Epithelial cell of proximal tubule (primary cell): ENCODE measurements at regions not wholly inside any gene's neighbourhood (a gene's known extent, or its start where the extent isn't known, plus 50 kb on each side); places are given as distances from the start of the nearest gene placed in this dataset.

Experiments
- DNase-seq: peaks from one replicate; pipeline ENCODE4 v3.0.0-alpha.2; 2011; ENCODE audit warnings: low read depth
- H3K4me3 ChIP-seq: 2 replicates; pipeline ENCODE4 v1.5.1; 2011; ENCODE audit warnings: low read depth, mild to moderate bottlenecking, low read length
- TF ChIP-seq, protein P1 (sequence below): conservative IDR thresholded peaks from 2 replicates; pipeline ENCODE4 v1.5.1; 2012; ENCODE audit warnings: low read depth, mild to moderate bottlenecking, low read length

DNA sequence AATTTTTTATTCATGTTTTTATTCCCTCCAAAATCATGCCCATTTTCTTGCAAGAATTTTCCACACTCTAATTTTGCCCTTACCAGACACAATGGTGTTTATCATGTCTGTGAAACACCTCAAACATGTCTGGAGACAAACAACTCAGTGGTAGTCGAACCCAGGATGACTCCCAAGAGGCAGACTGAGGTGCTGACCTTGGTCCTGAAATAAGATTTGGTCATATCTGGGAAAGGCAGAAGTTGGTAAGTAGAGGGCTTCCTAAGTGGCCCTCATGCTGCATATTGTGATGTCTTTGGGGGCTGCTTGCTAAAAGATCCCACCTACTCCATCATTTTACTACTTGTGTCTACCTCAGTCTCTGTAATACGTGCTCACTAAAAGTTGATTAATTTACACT is 369.4 kb upstream of the ISX start:
- no peak for DNase-seq
- TF ChIP-seq, protein P1, sequence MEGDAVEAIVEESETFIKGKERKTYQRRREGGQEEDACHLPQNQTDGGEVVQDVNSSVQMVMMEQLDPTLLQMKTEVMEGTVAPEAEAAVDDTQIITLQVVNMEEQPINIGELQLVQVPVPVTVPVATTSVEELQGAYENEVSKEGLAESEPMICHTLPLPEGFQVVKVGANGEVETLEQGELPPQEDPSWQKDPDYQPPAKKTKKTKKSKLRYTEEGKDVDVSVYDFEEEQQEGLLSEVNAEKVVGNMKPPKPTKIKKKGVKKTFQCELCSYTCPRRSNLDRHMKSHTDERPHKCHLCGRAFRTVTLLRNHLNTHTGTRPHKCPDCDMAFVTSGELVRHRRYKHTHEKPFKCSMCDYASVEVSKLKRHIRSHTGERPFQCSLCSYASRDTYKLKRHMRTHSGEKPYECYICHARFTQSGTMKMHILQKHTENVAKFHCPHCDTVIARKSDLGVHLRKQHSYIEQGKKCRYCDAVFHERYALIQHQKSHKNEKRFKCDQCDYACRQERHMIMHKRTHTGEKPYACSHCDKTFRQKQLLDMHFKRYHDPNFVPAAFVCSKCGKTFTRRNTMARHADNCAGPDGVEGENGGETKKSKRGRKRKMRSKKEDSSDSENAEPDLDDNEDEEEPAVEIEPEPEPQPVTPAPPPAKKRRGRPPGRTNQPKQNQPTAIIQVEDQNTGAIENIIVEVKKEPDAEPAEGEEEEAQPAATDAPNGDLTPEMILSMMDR: no peak

DNA sequence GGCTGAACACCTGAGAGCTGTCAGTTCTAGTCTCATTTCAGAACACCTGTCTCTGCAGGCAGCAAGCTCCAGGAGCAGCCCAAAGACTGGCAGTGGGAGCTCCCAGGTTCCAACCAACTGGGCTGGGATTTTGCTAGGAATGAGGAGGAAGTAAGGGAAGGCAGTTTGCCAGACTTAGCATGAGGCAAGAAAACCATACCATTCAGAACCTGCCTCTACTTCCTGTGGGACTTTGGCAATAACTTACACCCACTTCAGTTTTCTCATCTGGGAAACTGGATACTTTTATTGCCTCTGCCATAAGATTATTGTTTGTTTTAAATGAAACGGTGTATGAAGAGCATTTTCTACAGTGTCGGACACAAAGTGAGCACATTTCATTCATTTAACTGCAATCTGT is 363.7 kb upstream of the ISX start:
- DNase-seq: no peak
- no peak overlapping the region for H3K4me3 ChIP-seq
- TF ChIP-seq, protein P1: no peak

More for the DNA sequence above, 369.4 kb upstream of the ISX start:
- H3K4me3 ChIP-seq: no peak overlapping the region

DNA sequence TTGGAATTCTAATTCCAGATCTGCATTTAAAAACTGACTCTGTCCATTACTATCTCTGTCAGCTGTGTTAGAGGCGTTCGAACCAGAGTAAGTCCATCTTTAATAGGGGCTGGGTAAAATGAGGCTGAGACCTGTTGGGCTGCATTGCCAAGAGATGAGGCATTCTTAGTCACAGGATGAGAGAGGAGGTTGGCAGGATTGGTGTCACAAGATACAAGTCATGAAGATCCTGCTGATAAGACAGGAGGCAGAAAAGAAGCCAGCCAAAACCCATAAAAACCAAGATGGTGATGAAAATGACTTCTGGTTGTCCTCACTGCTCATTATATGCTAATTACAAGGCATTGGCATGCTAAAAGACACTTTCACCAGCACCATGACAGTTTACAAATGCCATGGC is 356.3 kb upstream of the ISX start:
- DNase-seq: no peak
- H3K4me3 ChIP-seq: no peak overlapping the region
- TF ChIP-seq, protein P1: no peak

DNA sequence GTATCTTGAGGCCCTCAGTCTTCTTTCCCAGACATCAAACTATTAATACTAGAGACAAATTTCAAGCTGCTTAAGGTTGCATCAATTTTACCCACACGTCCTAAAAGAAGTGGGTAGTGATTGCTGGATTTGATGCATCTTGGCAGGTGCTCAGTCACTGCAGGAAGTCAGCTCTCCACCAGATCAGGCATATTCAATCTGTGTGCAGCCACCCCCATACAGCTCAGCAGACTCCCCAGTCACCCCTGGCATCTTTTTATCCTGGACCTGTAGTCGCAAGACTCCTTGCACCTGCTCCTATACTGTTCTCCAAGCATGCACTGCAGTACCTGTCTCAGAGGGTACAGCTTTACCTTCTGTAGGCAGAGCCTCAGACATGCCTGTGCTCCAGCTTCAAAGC is 343.1 kb upstream of the ISX start:
- TF ChIP-seq, protein P1: no peak
- H3K4me3 ChIP-seq: no peak overlapping the region
- DNase-seq: no peak

DNA sequence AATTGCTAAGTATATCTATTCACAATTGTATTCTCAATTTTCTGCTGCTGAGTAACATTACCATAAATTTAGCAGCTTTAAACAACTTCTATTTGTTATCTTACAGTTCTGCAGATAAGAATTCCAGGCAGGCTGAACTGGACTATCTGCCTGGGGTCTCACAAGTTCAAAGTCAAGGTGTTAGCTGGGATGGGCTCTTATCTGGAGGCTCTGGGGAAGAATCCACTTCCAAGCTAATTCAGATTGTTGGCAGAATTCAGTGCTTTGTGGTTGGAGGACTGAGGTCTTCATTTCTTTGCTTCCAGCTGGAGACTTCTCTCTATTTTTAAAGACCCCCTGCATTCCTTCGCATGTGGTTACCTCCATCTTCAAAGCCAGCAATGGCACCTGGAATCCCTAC is 329.9 kb upstream of the ISX start:
- DNase-seq: no peak
- no peak overlapping the region for H3K4me3 ChIP-seq
- TF ChIP-seq, protein P1: no peak

DNA sequence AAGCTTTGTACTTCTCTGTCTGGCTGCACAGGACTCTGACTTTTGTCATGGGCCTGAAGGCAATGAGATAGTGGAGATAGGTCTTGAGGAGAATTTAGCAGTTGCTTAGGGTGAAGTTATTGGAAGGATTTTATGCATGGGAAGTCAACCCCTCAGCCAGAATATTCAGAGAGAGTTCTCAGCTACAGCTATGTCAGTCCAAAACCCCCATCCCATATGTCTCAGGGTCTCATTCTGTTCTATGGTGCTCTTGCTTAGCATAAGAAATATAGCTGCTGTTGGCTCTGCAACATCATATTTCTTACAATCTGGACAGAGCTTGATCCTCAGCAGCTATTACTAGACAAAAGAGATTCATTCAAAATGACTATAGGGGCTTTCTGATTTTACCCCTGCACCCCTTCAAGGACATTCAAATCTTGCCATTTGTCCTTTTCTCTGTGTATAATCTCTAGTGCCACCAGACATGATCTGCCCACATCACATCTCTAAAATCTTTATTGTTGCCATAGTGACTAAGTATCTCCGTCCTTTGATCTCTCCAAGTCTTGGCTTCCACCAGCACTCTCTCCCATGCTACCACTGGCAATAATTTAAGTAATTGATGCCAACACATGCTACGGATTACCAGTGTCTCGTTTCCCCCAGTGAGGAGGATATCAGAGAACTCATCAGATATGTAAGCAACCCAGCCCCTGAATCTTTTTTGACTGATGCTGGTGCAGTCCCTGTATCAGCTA is 327.1 kb upstream of the ISX start:
- TF ChIP-seq, protein P1: no peak
- no peak overlapping the region for H3K4me3 ChIP-seq
- DNase-seq: no peak

DNA sequence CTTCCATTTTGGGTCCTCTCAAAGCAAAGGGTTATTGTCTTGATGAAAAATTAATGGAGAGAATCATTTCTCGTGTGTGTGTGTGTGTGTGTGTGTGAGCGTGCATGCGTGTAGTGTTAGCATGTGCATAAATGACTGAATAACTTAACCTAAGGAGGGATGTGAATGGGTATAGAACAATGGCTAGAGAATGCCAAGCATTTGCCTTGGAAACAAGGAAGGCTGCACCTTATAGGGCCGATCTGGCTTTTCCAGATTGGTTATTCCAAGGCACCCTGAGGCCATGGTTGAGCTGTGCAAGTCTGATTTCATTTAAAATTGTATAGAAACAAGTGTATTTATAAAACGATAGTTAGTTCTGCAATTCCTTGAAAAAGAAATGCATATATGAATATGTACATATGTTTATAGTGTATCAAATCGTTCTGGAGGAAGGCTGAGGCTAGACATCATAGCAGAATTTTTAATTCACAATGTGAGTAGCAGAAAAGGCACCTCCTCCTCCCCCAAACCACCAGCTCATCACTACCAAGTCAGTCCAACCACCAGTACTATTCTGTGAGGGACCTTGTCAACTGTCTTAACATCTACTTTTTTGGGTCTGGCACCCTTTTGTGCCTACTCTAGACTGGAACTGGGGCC is 322.7 kb upstream of the ISX start:
- no peak for DNase-seq
- TF ChIP-seq, protein P1: no peak
- no peak overlapping the region for H3K4me3 ChIP-seq
